Testis (tissue), 2 donors: ENCODE measurements at regions not wholly inside any gene's neighbourhood (a gene's known extent, or its start where the extent isn't known, plus 50 kb on each side); places are given as distances from the start of the nearest gene placed in this dataset.

Source experiments
- POLR2A ChIP-seq: fragments of 450-650 bp; IDR thresholded peaks from one replicate; pipeline ENCODE4 v1.6.1; 2017; ENCODE audit warnings: antibody characterized with exemption, mild to moderate bottlenecking, moderate library complexity
- TF ChIP-seq, protein P1 (sequence below), 3 experiments: fragments of 450-650 bp in 2 of 3; fragments of 200-600 bp in 1 of 3; sonication (generic) in 1 of 3; IDR thresholded peaks; one replicate each; pipeline ENCODE4 v1.5.1; 2016 to 2019; ENCODE audit warnings: antibody characterized with exemption in 3 of 3, mild to moderate bottlenecking in 2 of 3, moderate library complexity in 1 of 3

- TF ChIP-seq, protein P1, sequence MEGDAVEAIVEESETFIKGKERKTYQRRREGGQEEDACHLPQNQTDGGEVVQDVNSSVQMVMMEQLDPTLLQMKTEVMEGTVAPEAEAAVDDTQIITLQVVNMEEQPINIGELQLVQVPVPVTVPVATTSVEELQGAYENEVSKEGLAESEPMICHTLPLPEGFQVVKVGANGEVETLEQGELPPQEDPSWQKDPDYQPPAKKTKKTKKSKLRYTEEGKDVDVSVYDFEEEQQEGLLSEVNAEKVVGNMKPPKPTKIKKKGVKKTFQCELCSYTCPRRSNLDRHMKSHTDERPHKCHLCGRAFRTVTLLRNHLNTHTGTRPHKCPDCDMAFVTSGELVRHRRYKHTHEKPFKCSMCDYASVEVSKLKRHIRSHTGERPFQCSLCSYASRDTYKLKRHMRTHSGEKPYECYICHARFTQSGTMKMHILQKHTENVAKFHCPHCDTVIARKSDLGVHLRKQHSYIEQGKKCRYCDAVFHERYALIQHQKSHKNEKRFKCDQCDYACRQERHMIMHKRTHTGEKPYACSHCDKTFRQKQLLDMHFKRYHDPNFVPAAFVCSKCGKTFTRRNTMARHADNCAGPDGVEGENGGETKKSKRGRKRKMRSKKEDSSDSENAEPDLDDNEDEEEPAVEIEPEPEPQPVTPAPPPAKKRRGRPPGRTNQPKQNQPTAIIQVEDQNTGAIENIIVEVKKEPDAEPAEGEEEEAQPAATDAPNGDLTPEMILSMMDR (IDR thresholded peaks at IDR 0.05): no peak
- TF ChIP-seq POLR2A: no peak
These were observed 721.1 kb downstream of the QKI start for GRCh38 chr6:164135511-164136132.
